ENCODE measurements at regions not wholly inside any gene's neighbourhood (a gene's known extent, or its start where the extent isn't known, plus 50 kb on each side); places are given as distances from the start of the nearest gene placed in this dataset.

DNA sequence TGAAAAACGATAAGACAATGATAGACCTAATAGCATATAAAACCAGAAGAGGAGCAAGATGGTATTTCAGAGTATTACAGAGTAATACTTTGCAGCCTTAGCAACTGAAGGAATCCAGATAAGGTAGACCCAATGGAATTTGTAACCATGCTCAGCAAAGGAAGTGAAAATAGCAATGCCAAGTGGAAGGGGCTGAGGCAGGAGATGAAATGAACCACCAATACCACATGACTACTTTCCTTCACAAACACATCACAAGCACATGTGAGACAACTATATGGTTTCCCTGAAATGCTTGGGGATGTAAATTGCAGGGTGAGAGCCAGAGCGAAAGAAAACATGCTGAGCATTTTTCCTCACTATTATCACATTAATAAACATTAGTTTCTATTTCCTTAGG lies 79.8 kb upstream of the MELK start:
- peak; percentile 14 for DNase-seq (ENCODE audit: low read depth)
- H3K4me3 ChIP-seq (ENCODE audit: low read length) = no peak overlapping the region
- TF ChIP-seq, protein P1, sequence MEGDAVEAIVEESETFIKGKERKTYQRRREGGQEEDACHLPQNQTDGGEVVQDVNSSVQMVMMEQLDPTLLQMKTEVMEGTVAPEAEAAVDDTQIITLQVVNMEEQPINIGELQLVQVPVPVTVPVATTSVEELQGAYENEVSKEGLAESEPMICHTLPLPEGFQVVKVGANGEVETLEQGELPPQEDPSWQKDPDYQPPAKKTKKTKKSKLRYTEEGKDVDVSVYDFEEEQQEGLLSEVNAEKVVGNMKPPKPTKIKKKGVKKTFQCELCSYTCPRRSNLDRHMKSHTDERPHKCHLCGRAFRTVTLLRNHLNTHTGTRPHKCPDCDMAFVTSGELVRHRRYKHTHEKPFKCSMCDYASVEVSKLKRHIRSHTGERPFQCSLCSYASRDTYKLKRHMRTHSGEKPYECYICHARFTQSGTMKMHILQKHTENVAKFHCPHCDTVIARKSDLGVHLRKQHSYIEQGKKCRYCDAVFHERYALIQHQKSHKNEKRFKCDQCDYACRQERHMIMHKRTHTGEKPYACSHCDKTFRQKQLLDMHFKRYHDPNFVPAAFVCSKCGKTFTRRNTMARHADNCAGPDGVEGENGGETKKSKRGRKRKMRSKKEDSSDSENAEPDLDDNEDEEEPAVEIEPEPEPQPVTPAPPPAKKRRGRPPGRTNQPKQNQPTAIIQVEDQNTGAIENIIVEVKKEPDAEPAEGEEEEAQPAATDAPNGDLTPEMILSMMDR (conservative IDR thresholded peaks at IDR 0.05; ENCODE audit: low read length) = no peak

DNA sequence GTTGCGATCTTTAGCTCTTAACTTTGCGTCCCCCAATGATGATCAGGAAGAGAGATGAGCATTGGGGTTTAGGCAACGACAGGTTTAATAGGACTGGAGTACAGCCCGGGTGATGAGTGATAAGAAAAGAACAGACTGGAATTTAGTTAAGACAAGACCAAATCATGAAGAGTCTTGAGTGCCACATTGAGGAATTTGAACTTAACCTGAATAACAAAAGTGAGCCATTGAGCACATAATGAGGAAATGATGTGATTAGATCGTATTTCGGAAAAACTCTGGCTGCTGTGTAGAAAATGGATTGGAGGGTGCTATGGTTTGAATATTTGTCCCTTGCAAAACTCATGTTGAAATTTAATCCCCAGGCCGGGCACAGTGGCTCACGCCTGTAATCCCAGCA lies 83.2 kb upstream of the MELK start:
- H3K4me3 ChIP-seq (ENCODE audit: low read length) = no peak overlapping the region
- no peak for DNase-seq (ENCODE audit: low read depth)
- TF ChIP-seq, protein P1 (conservative IDR thresholded peaks at IDR 0.05; ENCODE audit: low read length) = no peak

DNA sequence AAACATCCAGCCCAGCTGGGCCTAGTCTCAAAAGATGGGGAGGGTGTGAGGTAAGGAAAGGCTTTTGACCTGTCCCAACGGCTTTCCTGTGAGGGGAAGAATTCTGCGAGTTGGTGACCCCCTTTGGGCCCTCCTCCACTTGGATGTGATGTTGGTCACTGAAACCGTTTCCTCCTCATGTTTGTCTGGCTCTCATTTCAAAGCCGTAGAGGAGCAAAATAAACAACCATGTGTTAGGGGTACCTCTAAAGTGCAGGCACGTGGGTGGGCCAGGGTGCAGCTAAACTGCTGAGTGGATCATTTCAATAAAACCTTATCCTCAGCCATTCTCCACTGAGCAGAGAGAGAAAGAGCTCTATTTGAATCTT lies 84.3 kb upstream of the MELK start:
- no peak for DNase-seq (ENCODE audit: low read depth)
- H3K4me3 ChIP-seq (ENCODE audit: low read length) = peak overlapping the region; percentile 62
- TF ChIP-seq, protein P1 (conservative IDR thresholded peaks at IDR 0.05; ENCODE audit: low read length) = no peak

DNA sequence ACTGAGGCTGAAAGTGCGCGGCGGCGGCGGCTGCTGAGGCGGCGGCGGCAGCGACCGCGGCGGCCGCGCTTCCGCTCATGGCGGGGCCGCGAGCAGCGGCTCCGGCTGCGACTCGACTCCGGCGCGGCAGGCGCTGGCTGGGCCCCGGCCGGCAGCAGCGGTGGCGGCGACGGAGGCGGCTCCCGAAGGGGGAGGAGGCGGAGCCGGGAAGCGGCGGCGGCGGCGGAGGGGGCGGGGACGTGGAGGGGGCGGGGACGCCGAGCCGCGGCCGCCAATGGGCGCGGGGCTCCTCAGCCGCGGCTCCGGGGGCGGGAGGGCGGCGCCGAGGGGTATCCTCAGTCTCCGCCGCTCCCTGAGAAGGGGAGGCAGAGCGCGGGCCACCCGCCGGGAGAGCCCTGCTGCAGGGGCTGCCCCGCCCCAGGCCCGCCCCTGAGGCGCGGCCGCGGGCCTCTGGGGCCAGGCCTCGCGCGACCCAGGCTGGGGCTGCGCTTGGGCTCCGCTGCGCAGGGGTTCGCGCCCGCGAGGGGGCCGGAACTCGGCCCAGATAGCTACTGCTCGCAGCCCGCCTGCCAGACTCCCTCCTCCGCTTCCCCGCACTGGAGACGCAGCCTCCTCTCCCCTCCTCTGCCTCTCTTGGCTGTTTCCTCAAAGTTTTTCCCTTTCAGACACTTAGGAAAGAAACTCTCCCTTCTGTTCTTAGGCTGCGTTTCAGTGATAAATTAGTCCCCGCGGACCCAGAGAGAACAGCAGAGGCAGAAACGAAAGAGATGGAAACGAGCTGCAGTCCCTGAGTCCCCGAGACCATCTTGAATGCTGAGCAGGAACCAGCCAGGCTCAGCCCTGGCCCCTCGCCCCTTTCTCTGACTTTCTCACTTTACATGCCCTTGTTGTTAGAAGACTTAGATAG lies 85.0 kb upstream of the MELK start:
- DNase-seq (ENCODE audit: low read depth) = peak; percentile 94
- peak overlapping the region; percentile 96 for H3K4me3 ChIP-seq (ENCODE audit: low read length)
- TF ChIP-seq, protein P1 (conservative IDR thresholded peaks at IDR 0.05; ENCODE audit: low read length) = no peak; the same call in 1 of the 2 replicates

DNA sequence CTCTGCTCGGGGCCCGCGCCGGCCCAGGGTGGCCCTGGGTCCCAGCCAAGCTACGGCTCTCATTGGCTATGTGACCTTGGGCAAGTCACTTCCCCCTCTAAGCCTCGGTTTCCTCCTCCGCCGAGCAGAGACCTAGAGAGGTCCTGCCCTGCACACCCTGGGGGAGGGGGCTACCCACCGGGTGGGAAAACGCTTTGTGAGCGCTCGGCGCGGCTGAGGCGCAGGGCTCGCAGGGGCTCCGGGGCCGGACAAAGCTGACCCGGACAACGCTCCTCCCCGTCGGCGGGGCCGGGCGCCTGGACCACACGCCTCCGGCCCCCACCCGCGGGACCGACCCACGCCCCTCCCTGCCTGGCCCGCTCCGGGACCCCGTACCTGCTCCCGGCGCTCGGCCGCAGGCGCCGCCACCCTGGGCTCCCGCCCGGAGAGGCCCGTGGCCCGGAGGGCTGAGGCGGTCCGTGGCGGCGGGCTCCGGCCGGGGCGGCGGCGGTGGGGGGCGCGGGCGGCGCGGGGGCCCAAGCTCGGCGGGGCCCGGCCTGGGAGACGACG lies 85.7 kb upstream of the MELK start:
- TF ChIP-seq, protein P1 (conservative IDR thresholded peaks at IDR 0.05; ENCODE audit: low read length) = no peak
- no peak for DNase-seq (ENCODE audit: low read depth)
- peak overlapping the region; percentile 96 for H3K4me3 ChIP-seq (ENCODE audit: low read length)

DNA sequence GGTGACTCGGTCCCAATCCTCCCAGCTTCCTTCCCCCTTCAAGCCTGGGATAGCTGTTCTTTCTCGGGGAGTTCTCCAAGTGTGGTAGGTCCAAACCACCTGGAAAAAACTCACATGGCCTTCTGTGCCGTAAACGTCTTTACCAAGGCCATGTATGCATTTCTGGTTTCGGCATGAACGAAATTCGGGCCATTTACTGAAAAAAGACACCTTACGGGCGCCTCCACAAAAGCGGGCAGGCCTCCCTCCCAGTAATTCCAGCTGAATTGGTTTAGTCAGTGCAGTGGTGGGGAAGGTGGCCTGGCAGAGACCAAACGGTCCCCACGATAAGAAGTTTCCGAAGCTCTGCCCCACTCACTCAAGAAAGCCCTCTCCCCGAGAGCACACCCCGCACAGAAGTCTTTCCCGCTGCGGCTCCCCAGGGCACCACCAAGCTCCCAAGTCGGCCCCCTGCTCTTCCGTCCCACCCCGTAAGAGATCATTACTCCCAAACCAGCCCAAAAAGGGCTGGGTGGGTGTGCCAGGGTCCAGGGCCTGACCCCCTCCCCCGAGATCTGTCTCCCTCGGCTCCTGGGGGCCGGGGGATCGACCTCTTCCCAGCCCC lies 86.3 kb upstream of the MELK start:
- peak overlapping the region; percentile 96 for H3K4me3 ChIP-seq (ENCODE audit: low read length)
- peak; percentile 17 for DNase-seq (ENCODE audit: low read depth)
- TF ChIP-seq, protein P1 (conservative IDR thresholded peaks at IDR 0.05; ENCODE audit: low read length) = no peak
